ENCODE measurements at regions not wholly inside any gene's neighbourhood (a gene's known extent, or its start where the extent isn't known, plus 50 kb on each side); places are given as distances from the start of the nearest gene placed in this dataset.
"Not testable (repeated sequence)": the region's sequence is repeated elsewhere in the genome, so short reads cannot be mapped to it uniquely, and the experiment has no call there.

- not testable (repeated sequence) for DNase-seq
Observed at GRCh38 chr13:21263909-21264308, 87.5 kb downstream of the MRPL57 start.

GRCh38 chr13:21268485-21268884, 92.0 kb downstream of the MRPL57 start:
- DNase-seq, result not testable (repeated sequence)

GRCh38 chr13:21272439-21272838, 96.0 kb downstream of the MRPL57 start:
- DNase-seq, result not testable (repeated sequence)

- DNase-seq, result not testable (repeated sequence)
Observed at GRCh38 chr13:21274457-21274856, 98.0 kb downstream of the MRPL57 start.

GRCh38 chr13:21282065-21282464, 105.6 kb downstream of the MRPL57 start:
- DNase-seq, result no peak

- no peak for DNase-seq
Observed at GRCh38 chr13:21287331-21287907, 111.0 kb downstream of the MRPL57 start.

GRCh38 chr13:21289475-21289874, 113.0 kb downstream of the MRPL57 start:
- no peak for DNase-seq

GRCh38 chr13:21290442-21291002, 114.1 kb downstream of the MRPL57 start:
- DNase-seq, result not testable (repeated sequence)

GRCh38 chr13:21291840-21292239, 115.4 kb downstream of the MRPL57 start:
- DNase-seq, result no peak

GRCh38 chr13:21296991-21297390, 120.5 kb downstream of the MRPL57 start:
- peak; percentile 39 to 40 for DNase-seq

GRCh38 chr13:21297447-21297846, 121.0 kb downstream of the MRPL57 start:
- DNase-seq, result no peak

GRCh38 chr13:21297914-21298831, 121.7 kb downstream of the MRPL57 start:
- DNase-seq, result peak; percentile 86 to 88

GRCh38 chr13:21304256-21304655, 127.8 kb downstream of the MRPL57 start:
- DNase-seq, result no peak

GRCh38 chr13:21306300-21307073, 130.0 kb downstream of the MRPL57 start:
- DNase-seq, result not testable (repeated sequence)

GRCh38 chr13:21307158-21307557, 130.7 kb downstream of the MRPL57 start:
- not testable (repeated sequence) for DNase-seq

GRCh38 chr13:21308906-21309305, 132.4 kb downstream of the MRPL57 start:
- DNase-seq, result no peak

- DNase-seq, result no peak
Observed at GRCh38 chr13:21309542-21310172, 133.2 kb downstream of the MRPL57 start.

GRCh38 chr13:21310220-21310619, 133.8 kb downstream of the MRPL57 start:
- no peak for DNase-seq

- not testable (repeated sequence) for DNase-seq
Observed at GRCh38 chr13:21314976-21315375, 138.5 kb downstream of the MRPL57 start.

GRCh38 chr13:21316376-21316775, 139.9 kb downstream of the MRPL57 start:
- no peak for DNase-seq

- no peak for DNase-seq
Observed at GRCh38 chr13:21318891-21319532, 140.1 kb downstream of the ZDHHC20 start.
